ENCODE measurements at regions not wholly inside any gene's neighbourhood (a gene's known extent, or its start where the extent isn't known, plus 50 kb on each side); places are given as distances from the start of the nearest gene placed in this dataset.

DNA sequence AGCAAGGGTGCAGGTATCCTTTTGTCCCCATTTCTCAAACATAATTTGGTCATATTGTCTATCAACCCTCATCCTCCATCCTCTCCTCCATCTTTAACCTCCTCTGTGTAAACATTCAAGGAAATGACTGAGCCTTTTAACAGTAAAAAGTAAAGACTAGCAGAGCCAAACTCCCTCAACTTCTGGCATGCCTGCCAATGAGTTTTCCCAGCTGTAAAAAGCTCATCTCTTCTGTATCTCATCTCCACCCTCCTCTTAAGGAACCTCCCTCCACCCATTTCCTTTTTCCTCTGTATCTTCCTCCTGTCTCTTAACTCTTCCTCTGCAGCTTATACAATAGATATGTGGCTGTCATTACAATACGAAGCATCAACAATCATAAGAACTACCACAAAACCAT, 76.9 kb upstream of the PSMD7 start:
- Histone ChIP-seq H3K4me1 (ENCODE audit: insufficient read depth) (no peaks in the 10 kb centered on the region), H4K20me1 (replicated peaks; ENCODE audit: insufficient read depth) (no peaks in the 10 kb centered on the region), H3K9me2 (ENCODE audit: insufficient read depth) (no peaks in the 10 kb centered on the region; the same call in 1 of the 2 replicates), H2AFZ (peak overlapping the region; percentile 18; the same call in 1 of the 2 replicates), H3K4me3 (no peak overlapping the region), H3K4me2 (no peak overlapping the region), H3F3A (replicated peaks; ENCODE audit: low read depth) (no peaks in the 10 kb centered on the region), H3K79me2 (replicated peaks; ENCODE audit: insufficient read depth) (no peaks in the 10 kb centered on the region), H3K27me3 (ENCODE audit: insufficient read depth) (no peaks in the 10 kb centered on the region), H3K27ac (ENCODE audit: low read depth) (no peak overlapping the region), H3K36me3 (ENCODE audit: insufficient read depth) (no peaks in the 10 kb centered on the region)
- Mint-ChIP-seq H3K36me3 (ENCODE audit: low read depth) (no peaks in the 10 kb centered on the region), H3K4me3 (no peak overlapping the region), H3K27me3 (ENCODE audit: insufficient read depth, low read depth, poor library complexity) (no peaks in the 10 kb centered on the region), H3K9me3 (no peaks in the 10 kb centered on the region), H3K27ac (no peak overlapping the region), H3K4me1 (no peaks in the 10 kb centered on the region)
- DNase-seq (ENCODE audit: low spot score) = no peak
- TF ChIP-seq, protein P1, sequence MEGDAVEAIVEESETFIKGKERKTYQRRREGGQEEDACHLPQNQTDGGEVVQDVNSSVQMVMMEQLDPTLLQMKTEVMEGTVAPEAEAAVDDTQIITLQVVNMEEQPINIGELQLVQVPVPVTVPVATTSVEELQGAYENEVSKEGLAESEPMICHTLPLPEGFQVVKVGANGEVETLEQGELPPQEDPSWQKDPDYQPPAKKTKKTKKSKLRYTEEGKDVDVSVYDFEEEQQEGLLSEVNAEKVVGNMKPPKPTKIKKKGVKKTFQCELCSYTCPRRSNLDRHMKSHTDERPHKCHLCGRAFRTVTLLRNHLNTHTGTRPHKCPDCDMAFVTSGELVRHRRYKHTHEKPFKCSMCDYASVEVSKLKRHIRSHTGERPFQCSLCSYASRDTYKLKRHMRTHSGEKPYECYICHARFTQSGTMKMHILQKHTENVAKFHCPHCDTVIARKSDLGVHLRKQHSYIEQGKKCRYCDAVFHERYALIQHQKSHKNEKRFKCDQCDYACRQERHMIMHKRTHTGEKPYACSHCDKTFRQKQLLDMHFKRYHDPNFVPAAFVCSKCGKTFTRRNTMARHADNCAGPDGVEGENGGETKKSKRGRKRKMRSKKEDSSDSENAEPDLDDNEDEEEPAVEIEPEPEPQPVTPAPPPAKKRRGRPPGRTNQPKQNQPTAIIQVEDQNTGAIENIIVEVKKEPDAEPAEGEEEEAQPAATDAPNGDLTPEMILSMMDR (conservative IDR thresholded peaks at IDR 0.05; ENCODE audit: low read depth in 2 of 2) = no peak
- TF ChIP-seq STAT1 (IDR thresholded peaks at IDR 0.05; ENCODE audit: unreplicated experiment) (no peak), NANOG (IDR thresholded peaks at IDR 0.05; ENCODE audit: borderline replicate concordance) (no peak), JUNB (IDR thresholded peaks at IDR 0.05; ENCODE audit: unreplicated experiment) (no peak), ZNF331 (CRISPR knock-in tag; IDR thresholded peaks at IDR 0.05; ENCODE audit: low read depth) (no peak), POLR2AphosphoS5 (IDR thresholded peaks at IDR 0.05; ENCODE audit: low read depth) (no peak), ZNF114 (CRISPR knock-in tag; IDR thresholded peaks at IDR 0.05) (no peak), CREB1 (CRISPR knock-in tag; IDR thresholded peaks at IDR 0.05; ENCODE audit: low read depth) (no peak), EZH2phosphoT487 (IDR thresholded peaks at IDR 0.05; ENCODE audit: unreplicated experiment) (no peak), EZH2 (IDR thresholded peaks at IDR 0.05; ENCODE audit: low read depth, unreplicated experiment) (no peak)
- TF ChIP-seq, protein P2, sequence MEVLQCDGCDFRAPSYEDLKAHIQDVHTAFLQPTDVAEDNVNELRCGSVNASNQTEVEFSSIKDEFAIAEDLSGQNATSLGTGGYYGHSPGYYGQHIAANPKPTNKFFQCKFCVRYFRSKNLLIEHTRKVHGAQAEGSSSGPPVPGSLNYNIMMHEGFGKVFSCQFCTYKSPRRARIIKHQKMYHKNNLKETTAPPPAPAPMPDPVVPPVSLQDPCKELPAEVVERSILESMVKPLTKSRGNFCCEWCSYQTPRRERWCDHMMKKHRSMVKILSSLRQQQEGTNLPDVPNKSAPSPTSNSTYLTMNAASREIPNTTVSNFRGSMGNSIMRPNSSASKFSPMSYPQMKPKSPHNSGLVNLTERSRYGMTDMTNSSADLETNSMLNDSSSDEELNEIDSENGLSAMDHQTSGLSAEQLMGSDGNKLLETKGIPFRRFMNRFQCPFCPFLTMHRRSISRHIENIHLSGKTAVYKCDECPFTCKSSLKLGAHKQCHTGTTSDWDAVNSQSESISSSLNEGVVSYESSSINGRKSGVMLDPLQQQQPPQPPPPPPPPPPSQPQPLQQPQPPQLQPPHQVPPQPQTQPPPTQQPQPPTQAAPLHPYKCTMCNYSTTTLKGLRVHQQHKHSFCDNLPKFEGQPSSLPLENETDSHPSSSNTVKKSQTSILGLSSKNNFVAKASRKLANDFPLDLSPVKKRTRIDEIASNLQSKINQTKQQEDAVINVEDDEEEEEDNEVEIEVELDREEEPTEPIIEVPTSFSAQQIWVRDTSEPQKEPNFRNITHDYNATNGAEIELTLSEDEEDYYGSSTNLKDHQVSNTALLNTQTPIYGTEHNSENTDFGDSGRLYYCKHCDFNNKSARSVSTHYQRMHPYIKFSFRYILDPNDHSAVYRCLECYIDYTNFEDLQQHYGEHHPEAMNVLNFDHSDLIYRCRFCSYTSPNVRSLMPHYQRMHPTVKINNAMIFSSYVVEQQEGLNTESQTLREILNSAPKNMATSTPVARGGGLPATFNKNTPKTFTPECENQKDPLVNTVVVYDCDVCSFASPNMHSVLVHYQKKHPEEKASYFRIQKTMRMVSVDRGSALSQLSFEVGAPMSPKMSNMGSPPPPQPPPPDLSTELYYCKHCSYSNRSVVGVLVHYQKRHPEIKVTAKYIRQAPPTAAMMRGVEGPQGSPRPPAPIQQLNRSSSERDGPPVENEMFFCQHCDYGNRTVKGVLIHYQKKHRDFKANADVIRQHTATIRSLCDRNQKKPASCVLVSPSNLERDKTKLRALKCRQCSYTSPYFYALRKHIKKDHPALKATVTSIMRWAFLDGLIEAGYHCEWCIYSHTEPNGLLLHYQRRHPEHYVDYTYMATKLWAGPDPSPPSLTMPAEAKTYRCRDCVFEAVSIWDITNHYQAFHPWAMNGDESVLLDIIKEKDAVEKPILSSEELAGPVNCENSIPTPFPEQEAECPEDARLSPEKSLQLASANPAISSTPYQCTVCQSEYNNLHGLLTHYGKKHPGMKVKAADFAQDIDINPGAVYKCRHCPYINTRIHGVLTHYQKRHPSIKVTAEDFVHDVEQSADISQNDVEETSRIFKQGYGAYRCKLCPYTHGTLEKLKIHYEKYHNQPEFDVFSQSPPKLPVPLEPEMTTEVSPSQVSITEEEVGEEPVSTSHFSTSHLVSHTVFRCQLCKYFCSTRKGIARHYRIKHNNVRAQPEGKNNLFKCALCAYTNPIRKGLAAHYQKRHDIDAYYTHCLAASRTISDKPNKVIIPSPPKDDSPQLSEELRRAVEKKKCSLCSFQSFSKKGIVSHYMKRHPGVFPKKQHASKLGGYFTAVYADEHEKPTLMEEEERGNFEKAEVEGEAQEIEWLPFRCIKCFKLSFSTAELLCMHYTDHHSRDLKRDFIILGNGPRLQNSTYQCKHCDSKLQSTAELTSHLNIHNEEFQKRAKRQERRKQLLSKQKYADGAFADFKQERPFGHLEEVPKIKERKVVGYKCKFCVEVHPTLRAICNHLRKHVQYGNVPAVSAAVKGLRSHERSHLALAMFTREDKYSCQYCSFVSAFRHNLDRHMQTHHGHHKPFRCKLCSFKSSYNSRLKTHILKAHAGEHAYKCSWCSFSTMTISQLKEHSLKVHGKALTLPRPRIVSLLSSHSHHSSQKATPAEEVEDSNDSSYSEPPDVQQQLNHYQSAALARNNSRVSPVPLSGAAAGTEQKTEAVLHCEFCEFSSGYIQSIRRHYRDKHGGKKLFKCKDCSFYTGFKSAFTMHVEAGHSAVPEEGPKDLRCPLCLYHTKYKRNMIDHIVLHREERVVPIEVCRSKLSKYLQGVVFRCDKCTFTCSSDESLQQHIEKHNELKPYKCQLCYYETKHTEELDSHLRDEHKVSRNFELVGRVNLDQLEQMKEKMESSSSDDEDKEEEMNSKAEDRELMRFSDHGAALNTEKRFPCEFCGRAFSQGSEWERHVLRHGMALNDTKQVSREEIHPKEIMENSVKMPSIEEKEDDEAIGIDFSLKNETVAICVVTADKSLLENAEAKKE (CRISPR knock-in tag; IDR thresholded peaks at IDR 0.05) = no peak
- TF ChIP-seq, protein P3, sequence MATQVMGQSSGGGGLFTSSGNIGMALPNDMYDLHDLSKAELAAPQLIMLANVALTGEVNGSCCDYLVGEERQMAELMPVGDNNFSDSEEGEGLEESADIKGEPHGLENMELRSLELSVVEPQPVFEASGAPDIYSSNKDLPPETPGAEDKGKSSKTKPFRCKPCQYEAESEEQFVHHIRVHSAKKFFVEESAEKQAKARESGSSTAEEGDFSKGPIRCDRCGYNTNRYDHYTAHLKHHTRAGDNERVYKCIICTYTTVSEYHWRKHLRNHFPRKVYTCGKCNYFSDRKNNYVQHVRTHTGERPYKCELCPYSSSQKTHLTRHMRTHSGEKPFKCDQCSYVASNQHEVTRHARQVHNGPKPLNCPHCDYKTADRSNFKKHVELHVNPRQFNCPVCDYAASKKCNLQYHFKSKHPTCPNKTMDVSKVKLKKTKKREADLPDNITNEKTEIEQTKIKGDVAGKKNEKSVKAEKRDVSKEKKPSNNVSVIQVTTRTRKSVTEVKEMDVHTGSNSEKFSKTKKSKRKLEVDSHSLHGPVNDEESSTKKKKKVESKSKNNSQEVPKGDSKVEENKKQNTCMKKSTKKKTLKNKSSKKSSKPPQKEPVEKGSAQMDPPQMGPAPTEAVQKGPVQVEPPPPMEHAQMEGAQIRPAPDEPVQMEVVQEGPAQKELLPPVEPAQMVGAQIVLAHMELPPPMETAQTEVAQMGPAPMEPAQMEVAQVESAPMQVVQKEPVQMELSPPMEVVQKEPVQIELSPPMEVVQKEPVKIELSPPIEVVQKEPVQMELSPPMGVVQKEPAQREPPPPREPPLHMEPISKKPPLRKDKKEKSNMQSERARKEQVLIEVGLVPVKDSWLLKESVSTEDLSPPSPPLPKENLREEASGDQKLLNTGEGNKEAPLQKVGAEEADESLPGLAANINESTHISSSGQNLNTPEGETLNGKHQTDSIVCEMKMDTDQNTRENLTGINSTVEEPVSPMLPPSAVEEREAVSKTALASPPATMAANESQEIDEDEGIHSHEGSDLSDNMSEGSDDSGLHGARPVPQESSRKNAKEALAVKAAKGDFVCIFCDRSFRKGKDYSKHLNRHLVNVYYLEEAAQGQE (IDR thresholded peaks at IDR 0.05; ENCODE audit: unreplicated experiment) = no peak
- TF ChIP-seq, protein P4, sequence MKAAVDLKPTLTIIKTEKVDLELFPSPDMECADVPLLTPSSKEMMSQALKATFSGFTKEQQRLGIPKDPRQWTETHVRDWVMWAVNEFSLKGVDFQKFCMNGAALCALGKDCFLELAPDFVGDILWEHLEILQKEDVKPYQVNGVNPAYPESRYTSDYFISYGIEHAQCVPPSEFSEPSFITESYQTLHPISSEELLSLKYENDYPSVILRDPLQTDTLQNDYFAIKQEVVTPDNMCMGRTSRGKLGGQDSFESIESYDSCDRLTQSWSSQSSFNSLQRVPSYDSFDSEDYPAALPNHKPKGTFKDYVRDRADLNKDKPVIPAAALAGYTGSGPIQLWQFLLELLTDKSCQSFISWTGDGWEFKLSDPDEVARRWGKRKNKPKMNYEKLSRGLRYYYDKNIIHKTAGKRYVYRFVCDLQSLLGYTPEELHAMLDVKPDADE (IDR thresholded peaks at IDR 0.05) = no peak
- ATAC-seq = no peak
